ENCODE measurements at regions not wholly inside any gene's neighbourhood (a gene's known extent, or its start where the extent isn't known, plus 50 kb on each side); places are given as distances from the start of the nearest gene placed in this dataset.

- Histone ChIP-seq H3K4me3 (ENCODE audit: low read depth in 2 of 2, low read length in 2 of 2) (no peak overlapping the region), H3K9me3 (ENCODE audit: control insufficient read depth, insufficient read depth, low read depth, low read length) (no peaks in the 10 kb centered on the region), H3K27ac (ENCODE audit: low read length) (no peak overlapping the region), H3K4me1 (ENCODE audit: control insufficient read depth, insufficient read depth, low read length) (no peaks in the 10 kb centered on the region), H3K36me3 (ENCODE audit: control insufficient read depth, insufficient read depth, low read length) (no peaks in the 10 kb centered on the region), H3K27me3 (ENCODE audit: control insufficient read depth, insufficient read depth, low read length) (no peaks in the 10 kb centered on the region)
- BruUV-seq (replicated peaks), result no TSS peak
- DNase-seq (ENCODE audit: low read depth, low spot score) (no peak), ATAC-seq (no peak)
- in situ Hi-C loops (cut with HindIII; ENCODE audit: low pct_unique_long_range_greater_than_20kb, low sequenced_read_pairs), result no loop called here
- intact Hi-C loops (cut with micrococcal nuclease; ENCODE audit: unreplicated experiment), result no loop called here
- ChIA-PET POLR2A (no interaction called here), CTCF (no interaction called here)
- TF ChIP-seq TCF7L2 (IDR thresholded peaks at IDR 0.05; ENCODE audit: low read depth, low read length), result no peak
Measured at GRCh38 chr4:58766763-58767162, 1656.6 kb upstream of the IGFBP7 start.

GRCh38 chr4:58761563-58761962 is 1651.4 kb upstream of the IGFBP7 start:
- no peak for DNase-seq (ENCODE audit: low read depth, low spot score)
- no peaks in the 10 kb centered on the region for H3K4me1 ChIP-seq (ENCODE audit: control insufficient read depth, insufficient read depth, low read length)
- no TSS peak for BruUV-seq (replicated peaks)
- no peak for TF ChIP-seq POLR2AphosphoS5 (IDR thresholded peaks at IDR 0.05; ENCODE audit: low read depth, low read length)
- TF ChIP-seq SIN3A (IDR thresholded peaks at IDR 0.05; ENCODE audit: borderline replicate concordance, insufficient read depth, low read depth, low read length), result no peak
- no peak for TF ChIP-seq REST (IDR thresholded peaks at IDR 0.05; ENCODE audit: insufficient read depth in 1 of 2, low read depth in 2 of 2, low read length in 1 of 2)
- no peak for TF ChIP-seq TCF7L2 (IDR thresholded peaks at IDR 0.05; ENCODE audit: low read depth, low read length)
- TF ChIP-seq CTCF (IDR thresholded peaks at IDR 0.05), result no peak
- ChIA-PET CTCF (no interaction called here), POLR2A (no interaction called here)
- H3K9me3 ChIP-seq (ENCODE audit: control insufficient read depth, insufficient read depth, low read depth, low read length), result no peaks in the 10 kb centered on the region
- no peak overlapping the region for H3K27ac ChIP-seq (ENCODE audit: low read length)
- in situ Hi-C loops (cut with HindIII; ENCODE audit: low pct_unique_long_range_greater_than_20kb, low sequenced_read_pairs), result no loop called here
- no peaks in the 10 kb centered on the region for H3K27me3 ChIP-seq (ENCODE audit: control insufficient read depth, insufficient read depth, low read length)
- ATAC-seq, result no peak
- intact Hi-C loops (cut with micrococcal nuclease; ENCODE audit: unreplicated experiment), result no loop called here
- H3K4me3 ChIP-seq (ENCODE audit: low read depth in 2 of 2, low read length in 2 of 2), result no peak overlapping the region
- no peaks in the 10 kb centered on the region for H3K36me3 ChIP-seq (ENCODE audit: control insufficient read depth, insufficient read depth, low read length)

GRCh38 chr4:58760737-58761136 is 1650.6 kb upstream of the IGFBP7 start:
- ATAC-seq, result no peak
- TF ChIP-seq TCF7L2 (IDR thresholded peaks at IDR 0.05; ENCODE audit: low read depth, low read length), result no peak
- no peak for TF ChIP-seq REST (IDR thresholded peaks at IDR 0.05; ENCODE audit: insufficient read depth in 1 of 2, low read depth in 2 of 2, low read length in 1 of 2)
- TF ChIP-seq POLR2AphosphoS5 (IDR thresholded peaks at IDR 0.05; ENCODE audit: low read depth, low read length), result no peak
- TF ChIP-seq SIN3A (IDR thresholded peaks at IDR 0.05; ENCODE audit: borderline replicate concordance, insufficient read depth, low read depth, low read length), result no peak
- no peak for TF ChIP-seq CTCF (IDR thresholded peaks at IDR 0.05)
- ChIA-PET CTCF (no interaction called here), POLR2A (no interaction called here)
- Histone ChIP-seq H3K27me3 (ENCODE audit: control insufficient read depth, insufficient read depth, low read length) (no peaks in the 10 kb centered on the region), H3K9me3 (ENCODE audit: control insufficient read depth, insufficient read depth, low read depth, low read length) (no peaks in the 10 kb centered on the region), H3K36me3 (ENCODE audit: control insufficient read depth, insufficient read depth, low read length) (no peaks in the 10 kb centered on the region), H3K4me1 (ENCODE audit: control insufficient read depth, insufficient read depth, low read length) (no peaks in the 10 kb centered on the region), H3K4me3 (ENCODE audit: low read depth in 2 of 2, low read length in 2 of 2) (no peak overlapping the region), H3K27ac (ENCODE audit: low read length) (no peak overlapping the region)
- DNase-seq (ENCODE audit: low read depth, low spot score), result no peak
- intact Hi-C loops (cut with micrococcal nuclease; ENCODE audit: unreplicated experiment) (no loop called here), in situ Hi-C loops (cut with HindIII; ENCODE audit: low pct_unique_long_range_greater_than_20kb, low sequenced_read_pairs) (no loop called here)
- BruUV-seq (replicated peaks), result no TSS peak
